IMR-90 (cell line): ENCODE measurements at regions not wholly inside any gene's neighbourhood (a gene's known extent, or its start where the extent isn't known, plus 50 kb on each side); places are given as distances from the start of the nearest gene placed in this dataset.

Experiments used
- ATAC-seq: fragments of 200-7000 bp; cut with Tn5 transposase; 2 replicates; pipeline ENCODE4 v1.9.1; 2020; ENCODE audit warnings: low read depth, mild to moderate bottlenecking, moderate library complexity
- BruUV-seq: library from RNA; stranded (reverse); fragments of 400-500 nt; replicated peaks from 2 replicates; lab custom pipeline; 2021; lab: Mats Ljungman, UMichigan
- CTCF ChIA-PET: fragments of 300-600 bp; formaldehyde crosslinking; extraction: SDS; loops from one replicate; lab custom pipeline; 2021; ENCODE audit warnings: antibody characterized with exemption; lab: Yijun Ruan, JAX
- POLR2A ChIA-PET: fragments of 300-600 bp; sonication (Branson Sonifier 250); formaldehyde crosslinking; loops from one replicate; lab custom pipeline; 2022; ENCODE audit warnings: antibody characterized with exemption; ENCODE audit not compliant: unreplicated experiment; lab: Charles Lee
- DNase-seq: peaks from one replicate; pipeline ENCODE4 v3.0.0; 2013
- H2AFZ ChIP-seq: replicated peaks from 2 replicates; pipeline ENCODE3; 2013; ENCODE audit warnings: low read length, mild to moderate bottlenecking; ENCODE audit not compliant: poor library complexity
- H2AK5ac ChIP-seq: 2 replicates; pipeline ENCODE4 v1.6.1; 2013; ENCODE audit warnings: low read depth, low read length, inconsistent platforms
- H2AK9ac ChIP-seq: replicated peaks from 2 replicates; pipeline ENCODE3; 2013; ENCODE audit warnings: mild to moderate bottlenecking, low read depth, low read length, moderate library complexity; ENCODE audit not compliant: poor library complexity
- H2BK120ac ChIP-seq: 2 replicates; pipeline ENCODE4 v1.6.1; 2013; ENCODE audit warnings: low read depth, low read length, inconsistent platforms
- H2BK15ac ChIP-seq: 3 replicates; pipeline ENCODE4 v1.6.1; 2013; ENCODE audit warnings: low read depth, low read length, inconsistent platforms
- H2BK20ac ChIP-seq: 2 replicates; pipeline ENCODE4 v1.6.1; 2013; ENCODE audit warnings: low read depth, mild to moderate bottlenecking, inconsistent platforms, low read length, moderate library complexity
- H2BK5ac ChIP-seq: 2 replicates; pipeline ENCODE4 v1.6.1; 2013; ENCODE audit warnings: mild to moderate bottlenecking, low read depth, low read length, inconsistent platforms; ENCODE audit not compliant: poor library complexity, severe bottlenecking
- H3K14ac ChIP-seq: replicated peaks from 2 replicates; pipeline ENCODE4 v1.6.1; 2013; ENCODE audit warnings: low read depth, low read length, inconsistent platforms
- H3K18ac ChIP-seq: 2 replicates; pipeline ENCODE4 v1.6.1; 2013; ENCODE audit warnings: low read depth, low read length, control low read depth
- H3K23ac ChIP-seq: 2 replicates; pipeline ENCODE4 v1.6.1; 2013; ENCODE audit warnings: low read depth, low read length, inconsistent platforms
- H3K27ac ChIP-seq: 2 replicates; pipeline ENCODE4 v1.5.1; 2013; ENCODE audit warnings: mild to moderate bottlenecking, control low read depth, low read length; ENCODE audit not compliant: insufficient read depth
- H3K27me3 ChIP-seq: 2 replicates; pipeline ENCODE4 v1.6.1; 2013; ENCODE audit warnings: low read length; ENCODE audit not compliant: control insufficient read depth, insufficient read depth
- H3K36me3 ChIP-seq: 2 replicates; pipeline ENCODE4 v1.6.1; 2013; ENCODE audit warnings: low read length, mixed read lengths; ENCODE audit not compliant: control insufficient read depth, insufficient read depth
- H3K4ac ChIP-seq: 2 replicates; pipeline ENCODE4 v1.6.1; 2013; ENCODE audit warnings: low read depth, low read length, inconsistent platforms
- H3K4me1 ChIP-seq: 2 replicates; pipeline ENCODE4 v1.6.1; 2013; ENCODE audit warnings: low read length, mixed read lengths; ENCODE audit not compliant: control insufficient read depth, insufficient read depth
- H3K4me2 ChIP-seq: 2 replicates; pipeline ENCODE4 v1.6.1; 2013; ENCODE audit warnings: low read depth, mild to moderate bottlenecking, control low read depth, low read length, moderate library complexity
- H3K4me3 ChIP-seq: 2 replicates; pipeline ENCODE4 v1.5.1; 2013; ENCODE audit warnings: low read depth, mild to moderate bottlenecking, control low read depth, low read length, moderate library complexity; ENCODE audit not compliant: insufficient read depth
- H3K56ac ChIP-seq: 2 replicates; pipeline ENCODE4 v1.6.1; 2013; ENCODE audit warnings: low read length, inconsistent platforms; ENCODE audit not compliant: insufficient read depth; ENCODE audit errors: extremely low read depth
- H3K79me1 ChIP-seq, 2 experiments: 2 replicates each; pipeline ENCODE4 v1.6.1; 2013; ENCODE audit warnings: low read length in 2 of 2, inconsistent platforms in 1 of 2, low read depth in 1 of 2
- H3K9ac ChIP-seq: 2 replicates; pipeline ENCODE4 v1.6.1; 2013; ENCODE audit warnings: low read depth, low read length, control low read depth
- H3K9me1 ChIP-seq: 2 replicates; pipeline ENCODE4 v1.6.1; 2013; ENCODE audit warnings: low read length, inconsistent platforms; ENCODE audit not compliant: insufficient read depth
- H3K9me3 ChIP-seq: 2 replicates; pipeline ENCODE4 v1.6.1; 2013; ENCODE audit warnings: low read length; ENCODE audit not compliant: control insufficient read depth, insufficient read depth
- H4K20me1 ChIP-seq: 2 replicates; pipeline ENCODE4 v1.6.1; 2013; ENCODE audit warnings: low read length, inconsistent platforms; ENCODE audit not compliant: insufficient read depth
- H4K5ac ChIP-seq: 2 replicates; pipeline ENCODE4 v1.6.1; 2013; ENCODE audit warnings: mild to moderate bottlenecking, low read depth, low read length, control low read depth
- H4K8ac ChIP-seq, 2 experiments: 2 replicates each; pipeline ENCODE4 v1.6.1; 2013; ENCODE audit warnings: low read depth in 2 of 2, low read length in 2 of 2, control low read depth in 1 of 2, inconsistent platforms in 1 of 2
- H4K91ac ChIP-seq: 2 replicates; pipeline ENCODE4 v1.6.1; 2013; ENCODE audit warnings: low read depth, low read length, inconsistent platforms; ENCODE audit not compliant: insufficient read depth
- BHLHE40 ChIP-seq: fragments of 150-350 bp; IDR thresholded peaks from 2 replicates; pipeline ENCODE4 v1.6.1; 2016; ENCODE audit warnings: mild to moderate bottlenecking, low read depth, low read length
- CEBPB ChIP-seq: IDR thresholded peaks from 2 replicates; pipeline ENCODE4 v1.6.1; 2012; ENCODE audit warnings: low read depth, low read length, improper control_type of control experiment
- CHD1 ChIP-seq: IDR thresholded peaks from 2 replicates; pipeline ENCODE4 v1.6.1; 2012; ENCODE audit warnings: low read depth, low read length, improper control_type of control experiment
- CTCF ChIP-seq: conservative IDR thresholded peaks from 2 replicates; pipeline ENCODE4 v1.5.1; 2012; ENCODE audit warnings: mild to moderate bottlenecking, low read depth, low read length, improper control_type of control experiment
- ELK1 ChIP-seq: fragments of 150-350 bp; IDR thresholded peaks from 2 replicates; pipeline ENCODE4 v1.6.1; 2016; ENCODE audit warnings: low read depth, mild to moderate bottlenecking, low read length, moderate library complexity, borderline replicate concordance
- FOS ChIP-seq: fragments of 150-350 bp; IDR thresholded peaks from 2 replicates; pipeline ENCODE4 v1.6.1; 2016; ENCODE audit warnings: low read depth, low read length
- MAFK ChIP-seq: IDR thresholded peaks from 2 replicates; pipeline ENCODE4 v1.6.1; 2012; ENCODE audit warnings: low read depth, low read length, improper control_type of control experiment
- MAZ ChIP-seq: IDR thresholded peaks from 2 replicates; pipeline ENCODE4 v1.6.1; 2012; ENCODE audit warnings: low read depth, mild to moderate bottlenecking, low read length, improper control_type of control experiment, moderate library complexity, borderline replicate concordance
- MXI1 ChIP-seq: IDR thresholded peaks from 2 replicates; pipeline ENCODE4 v1.6.1; 2012; ENCODE audit warnings: low read depth, mild to moderate bottlenecking, low read length, moderate library complexity, borderline replicate concordance
- NFE2L2 ChIP-seq: fragments of 150-350 bp; IDR thresholded peaks from 2 replicates; pipeline ENCODE4 v1.6.1; 2016; ENCODE audit warnings: low read depth, mild to moderate bottlenecking, low read length
- POLR2A ChIP-seq: IDR thresholded peaks from 2 replicates; pipeline ENCODE4 v1.6.1; 2012; ENCODE audit warnings: mild to moderate bottlenecking, low read depth, low read length
- RAD21 ChIP-seq: IDR thresholded peaks from 2 replicates; pipeline ENCODE4 v1.6.1; 2012; ENCODE audit warnings: low read length, improper control_type of control experiment
- RCOR1 ChIP-seq: IDR thresholded peaks from 2 replicates; pipeline ENCODE4 v1.6.1; 2012; ENCODE audit warnings: mild to moderate bottlenecking, low read length, improper control_type of control experiment; ENCODE audit not compliant: insufficient replicate concordance
- RFX5 ChIP-seq: IDR thresholded peaks from 2 replicates; pipeline ENCODE4 v1.8.0; 2012; ENCODE audit warnings: low read depth, mild to moderate bottlenecking, low read length, moderate library complexity
- SMC3 ChIP-seq: fragments of 150-350 bp; IDR thresholded peaks from 2 replicates; pipeline ENCODE4 v1.6.1; 2016; ENCODE audit warnings: low read depth, mild to moderate bottlenecking, antibody characterized with exemption, low read length, moderate library complexity
- USF2 ChIP-seq: fragments of 150-350 bp; IDR thresholded peaks from 2 replicates; pipeline ENCODE4 v1.6.1; 2017; ENCODE audit warnings: mild to moderate bottlenecking, antibody characterized with exemption, low read length, low read depth
- dilution Hi-C: fragments of 300-500 bp; cut with HindIII; formaldehyde crosslinking; loops from one replicate; pipeline ENCODE4 v1.14.3; 2018; ENCODE audit warnings: low sequenced_read_pairs; ENCODE audit not compliant: unreplicated experiment
- in situ Hi-C: fragments of 300-500 bp; cut with MboI; formaldehyde crosslinking; loops from 3 replicates; pipeline ENCODE4 v1.14.3; 2019; ENCODE audit warnings: low sequenced_read_pairs, inconsistent platforms, mixed read lengths
- intact Hi-C: fragments of 100-400 bp; cut with micrococcal nuclease; formaldehyde crosslinking; loops from 2 replicates; pipeline ENCODE4 v1.10.0; 2022

- no peak overlapping the region for H2AK9ac ChIP-seq
- no peak overlapping the region for H3K4me3 ChIP-seq
- TF ChIP-seq SMC3: no peak
- no peak for TF ChIP-seq CEBPB
- TF ChIP-seq RFX5: no peak
- TF ChIP-seq FOS: no peak
- no peak for TF ChIP-seq POLR2A
- TF ChIP-seq RCOR1: no peak
- TF ChIP-seq MAZ: no peak
- TF ChIP-seq BHLHE40: no peak
- no peak for TF ChIP-seq MXI1
- no peak for TF ChIP-seq USF2
- no peak for TF ChIP-seq NFE2L2
- TF ChIP-seq ELK1: no peak
- no peak for TF ChIP-seq MAFK
- TF ChIP-seq CTCF: no peak
- no peak for TF ChIP-seq CHD1
- no peak for TF ChIP-seq RAD21
- no peak for ATAC-seq
- H3K23ac ChIP-seq: no peak overlapping the region
- in situ Hi-C loops (no loop called here), intact Hi-C loops (no loop called here), dilution Hi-C loops (no loop called here)
- POLR2A ChIA-PET: no interaction called here
- DNase-seq: no peak
- H4K91ac ChIP-seq: no peak overlapping the region
- no peak overlapping the region for H3K4me2 ChIP-seq
- no peaks in the 10 kb centered on the region; the same call in 1 of the 2 replicates for H3K27me3 ChIP-seq
- H2BK15ac ChIP-seq: no peak overlapping the region
- no peaks in the 10 kb centered on the region for H3K4me1 ChIP-seq
- no peak overlapping the region for H2AFZ ChIP-seq
- H3K79me1 ChIP-seq: no peaks in the 10 kb centered on the region
- no peaks in the 10 kb centered on the region for H3K9me3 ChIP-seq
- no peak overlapping the region for H3K18ac ChIP-seq
- no peak overlapping the region for H2BK120ac ChIP-seq
- no peaks in the 10 kb centered on the region; the same call in 1 of the 2 replicates for H3K9me1 ChIP-seq
- no peak overlapping the region for H3K14ac ChIP-seq
- no peak overlapping the region for H2BK20ac ChIP-seq
- H4K5ac ChIP-seq: no peak overlapping the region
- H3K9ac ChIP-seq: no peak overlapping the region
- no peak overlapping the region for H3K56ac ChIP-seq
- BruUV-seq: no TSS peak
- CTCF ChIA-PET: no interaction called here
- H3K4ac ChIP-seq: no peak overlapping the region
- H4K20me1 ChIP-seq: no peaks in the 10 kb centered on the region
- H3K27ac ChIP-seq: no peak overlapping the region
- H2AK5ac ChIP-seq: no peak overlapping the region
- H3K36me3 ChIP-seq: no peaks in the 10 kb centered on the region
- H2BK5ac ChIP-seq: no peak overlapping the region
- H4K8ac ChIP-seq: no peak overlapping the region
Observed at GRCh38 chr12:5308216-5308615, 123.7 kb upstream of the NTF3 start.
